HG03432 (cell line): ENCODE measurements at regions not wholly inside any gene's neighbourhood (a gene's known extent, or its start where the extent isn't known, plus 50 kb on each side); places are given as distances from the start of the nearest gene placed in this dataset.

ENCODE experiments used
- ATAC-seq: cut with Tn5 transposase; IDR thresholded peaks from one replicate; pipeline ENCODE4 v1.9.1; 2021; ENCODE audit warnings: mild to moderate bottlenecking, moderate library complexity; ENCODE audit not compliant: unreplicated experiment

DNA sequence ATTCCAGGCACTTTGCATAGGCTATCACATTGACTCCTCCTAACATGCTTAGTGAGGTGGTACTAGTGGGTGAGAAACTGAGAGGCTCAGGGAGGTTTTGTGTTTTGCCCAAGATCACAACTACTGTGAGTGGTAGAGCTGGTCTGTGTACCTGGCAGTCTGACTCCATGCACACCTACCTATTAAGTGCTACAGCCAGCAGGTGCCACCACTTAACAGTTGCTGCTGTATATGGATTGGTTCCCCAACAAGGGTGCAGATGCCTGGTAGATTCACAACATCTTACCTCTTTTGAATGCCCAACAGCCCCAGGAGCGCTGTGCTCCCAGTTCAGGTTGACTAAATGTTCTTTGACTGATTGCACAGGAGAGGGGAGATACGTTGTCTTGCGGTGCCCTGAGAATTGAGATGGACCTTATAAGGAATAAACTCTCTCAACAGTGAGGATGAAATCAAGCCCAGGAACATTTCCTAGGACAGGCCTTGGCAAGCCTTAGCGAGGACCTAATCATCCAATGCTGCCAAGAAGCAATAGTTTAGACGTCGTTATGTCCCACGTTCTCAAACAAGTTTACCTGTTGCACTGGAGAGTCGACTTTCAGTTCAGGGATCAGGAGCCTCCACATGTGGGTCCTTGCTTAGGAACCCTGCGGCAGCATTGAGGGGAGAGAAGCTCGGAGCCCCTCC, 78.9 kb upstream of the F3 start:
- ATAC-seq: no peak

DNA sequence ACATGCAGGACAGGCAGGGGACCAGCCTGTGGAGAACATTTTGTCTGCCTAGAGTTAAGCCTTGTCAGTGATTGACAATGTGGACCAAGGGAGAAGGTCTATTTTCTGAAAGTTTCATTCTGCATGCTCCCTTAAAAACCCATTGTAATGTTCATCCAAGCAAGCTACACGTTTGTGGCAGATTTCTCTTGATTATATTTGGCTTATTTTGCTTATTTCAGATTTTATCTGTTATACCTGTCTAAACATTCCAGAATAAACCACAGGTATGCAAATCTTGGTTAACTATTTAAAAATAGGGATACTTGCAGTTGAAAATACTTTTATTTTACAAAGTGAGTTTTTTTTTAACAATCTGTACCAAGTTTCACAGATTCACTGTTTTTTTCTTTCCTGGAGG, 78.2 kb upstream of the F3 start:
- no peak for ATAC-seq

GRCh38 chr1:94617957-94618739, 76.6 kb upstream of the F3 start:
- ATAC-seq: no peak

DNA sequence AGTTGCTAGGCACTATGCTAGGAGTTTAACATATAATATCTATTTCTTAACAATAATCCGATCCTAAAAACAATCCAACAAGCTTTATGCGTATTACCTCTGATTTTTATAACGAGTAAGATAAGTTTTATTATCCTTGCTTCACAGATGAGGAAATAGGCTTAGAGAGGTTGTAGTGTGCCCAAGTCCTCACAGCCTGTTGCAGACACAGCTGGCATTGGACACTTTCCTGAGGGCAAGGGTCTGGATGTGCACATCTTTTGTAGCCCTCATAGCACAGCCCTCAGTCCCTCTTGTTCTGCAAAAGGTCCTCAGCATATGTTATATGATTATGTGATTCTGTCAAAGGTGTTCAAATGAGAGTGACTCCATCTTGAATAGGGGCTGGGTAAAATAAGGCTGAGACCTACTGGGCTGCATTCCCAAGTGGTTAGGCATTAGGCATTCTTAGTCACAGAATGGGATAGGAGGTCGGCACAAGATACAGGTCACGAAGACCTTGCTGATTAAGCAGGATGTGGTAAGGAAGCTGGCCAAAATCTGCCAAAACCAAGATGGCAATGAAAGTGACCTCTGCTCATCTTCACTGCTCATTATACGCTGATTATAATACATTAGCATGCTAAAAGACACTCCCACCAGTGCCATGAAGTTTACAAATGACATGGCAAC, 75.7 kb upstream of the F3 start:
- no peak for ATAC-seq

DNA sequence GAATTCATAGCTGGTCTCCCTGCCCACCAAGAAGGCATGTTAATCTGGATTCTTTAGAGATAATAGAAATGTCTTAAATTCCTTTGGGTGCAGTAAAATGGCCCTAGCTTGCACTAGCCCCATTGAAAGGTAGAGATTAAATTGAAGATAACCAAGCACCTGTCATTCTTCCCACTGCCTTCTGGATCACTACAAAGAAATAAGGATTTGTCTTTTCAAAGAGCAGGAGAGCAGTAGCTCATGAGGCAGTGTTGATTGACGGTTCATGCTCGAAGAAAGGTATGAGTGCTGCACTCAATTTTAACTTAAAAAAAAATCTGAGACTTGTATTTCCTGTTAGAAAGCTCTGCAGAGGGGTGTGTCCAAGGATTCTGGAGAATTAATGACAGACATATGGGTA, 74.9 kb upstream of the F3 start:
- no peak for ATAC-seq

GRCh38 chr1:94614996-94615395, 73.4 kb upstream of the F3 start:
- no peak for ATAC-seq

GRCh38 chr1:94614168-94614815, 72.7 kb upstream of the F3 start:
- ATAC-seq: no peak

GRCh38 chr1:94612525-94613204, 71.1 kb upstream of the F3 start:
- no peak for ATAC-seq

DNA sequence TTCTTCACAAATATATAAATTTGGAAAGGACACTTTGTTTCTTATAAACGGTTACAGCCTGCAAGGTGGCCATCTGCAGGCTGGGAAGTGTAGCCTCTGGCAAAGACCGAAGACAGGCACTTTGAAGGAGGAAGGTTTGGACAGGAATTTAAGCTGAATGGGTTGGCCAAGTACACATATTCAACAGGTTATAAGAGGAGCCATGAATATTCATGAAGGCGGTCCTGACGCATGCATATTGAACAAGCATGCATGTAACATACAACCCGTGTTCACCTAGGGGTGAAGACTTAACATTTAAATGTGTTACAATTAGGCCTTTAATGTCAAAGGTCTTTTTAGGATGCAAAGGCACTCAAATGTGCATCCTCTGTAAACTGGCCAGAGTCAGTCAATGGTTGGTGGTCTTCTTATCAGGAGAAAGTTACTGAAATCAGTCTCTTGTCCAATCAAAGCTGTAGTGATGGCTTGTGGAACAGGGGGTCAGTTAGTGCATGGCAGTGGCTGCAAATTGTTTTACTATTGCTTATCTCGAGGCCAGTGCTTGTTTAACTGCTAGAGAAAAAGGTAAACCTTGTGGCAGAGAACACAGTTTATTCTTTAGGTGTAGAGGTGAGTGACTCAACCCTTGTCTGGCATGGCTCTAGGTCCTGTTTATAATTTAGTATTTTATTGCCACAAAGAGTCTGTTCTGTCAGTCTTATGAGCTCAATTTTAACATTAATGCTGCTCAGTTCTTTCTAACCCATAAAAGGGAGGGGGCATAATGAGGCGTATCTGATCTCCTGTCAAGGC, 70.3 kb upstream of the F3 start:
- no peak for ATAC-seq

DNA sequence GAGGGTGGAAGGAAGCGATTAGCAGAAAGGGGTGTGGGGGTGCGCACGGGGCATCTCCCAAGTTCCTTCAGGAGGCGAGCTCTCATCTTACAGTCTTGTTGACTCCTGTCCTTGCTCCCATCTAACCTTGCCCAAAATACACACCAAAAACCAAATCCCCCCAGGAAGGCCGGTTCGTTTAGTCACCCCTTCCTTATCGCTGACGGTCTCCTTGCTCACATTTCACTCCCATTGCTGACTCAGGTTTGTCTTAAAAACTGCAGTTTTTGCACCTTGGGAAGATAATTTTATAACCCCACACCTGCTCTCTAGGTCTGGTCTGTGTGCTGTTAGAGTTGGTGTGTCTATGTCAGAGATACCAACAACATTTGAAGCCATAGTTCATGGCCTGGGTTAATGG, 68.1 kb upstream of the F3 start:
- ATAC-seq: no peak

DNA sequence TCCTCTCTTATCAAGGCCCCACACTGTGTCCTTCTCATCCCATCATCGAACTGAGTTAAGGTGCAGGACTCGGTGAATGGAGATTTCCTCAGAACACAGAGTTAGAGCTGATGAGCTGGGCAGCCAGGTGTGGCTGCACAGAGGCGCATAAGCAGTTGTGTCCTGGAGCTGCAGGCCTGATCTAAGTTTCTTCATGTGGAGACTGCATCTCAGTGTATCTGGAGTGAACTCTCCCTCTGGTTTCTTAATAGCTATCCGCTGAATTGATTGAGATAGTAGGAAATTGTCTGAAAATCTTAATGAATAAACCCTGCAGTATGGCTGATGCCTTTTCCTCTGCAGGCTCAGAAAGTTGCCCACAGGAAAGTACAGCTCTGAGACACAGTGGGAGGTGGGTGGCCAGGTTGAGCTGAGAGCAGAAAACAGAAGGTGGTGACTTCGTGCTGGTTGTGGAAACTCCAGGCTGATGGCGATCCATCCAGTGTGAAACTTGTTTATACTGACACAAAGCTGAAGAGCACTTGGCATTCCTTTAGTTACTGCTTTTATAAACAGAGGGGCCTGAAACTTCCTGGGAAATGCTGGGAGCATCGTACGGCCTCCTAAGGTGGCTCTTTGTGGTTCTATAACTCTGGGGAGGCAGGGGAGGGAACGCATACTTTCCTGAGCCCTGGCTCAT, 67.4 kb upstream of the F3 start:
- ATAC-seq: no peak

GRCh38 chr1:94608142-94608851, 66.7 kb upstream of the F3 start:
- ATAC-seq: no peak

GRCh38 chr1:94607398-94607797, 65.8 kb upstream of the F3 start:
- ATAC-seq: no peak

DNA sequence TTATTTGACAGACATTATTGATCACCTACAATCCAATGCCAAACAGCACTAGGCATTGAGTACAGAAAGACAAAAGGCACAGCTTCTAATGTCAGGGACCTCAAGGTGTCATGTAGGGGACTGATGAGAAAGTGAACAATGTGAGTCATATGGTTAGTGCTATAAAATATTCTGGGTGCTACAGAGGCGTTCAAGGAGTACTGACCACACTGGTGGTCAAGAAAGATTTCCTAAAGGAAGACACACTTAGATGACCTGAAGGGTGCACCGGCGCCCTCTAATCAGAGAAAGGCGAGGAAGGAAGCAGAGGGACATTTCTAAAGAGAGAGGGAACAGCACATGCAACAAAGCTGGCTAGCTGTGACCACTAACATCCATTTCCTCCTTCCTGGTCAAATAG, 64.9 kb upstream of the F3 start:
- no peak for ATAC-seq

GRCh38 chr1:94603663-94604062, 62.1 kb upstream of the F3 start:
- ATAC-seq: no peak

DNA sequence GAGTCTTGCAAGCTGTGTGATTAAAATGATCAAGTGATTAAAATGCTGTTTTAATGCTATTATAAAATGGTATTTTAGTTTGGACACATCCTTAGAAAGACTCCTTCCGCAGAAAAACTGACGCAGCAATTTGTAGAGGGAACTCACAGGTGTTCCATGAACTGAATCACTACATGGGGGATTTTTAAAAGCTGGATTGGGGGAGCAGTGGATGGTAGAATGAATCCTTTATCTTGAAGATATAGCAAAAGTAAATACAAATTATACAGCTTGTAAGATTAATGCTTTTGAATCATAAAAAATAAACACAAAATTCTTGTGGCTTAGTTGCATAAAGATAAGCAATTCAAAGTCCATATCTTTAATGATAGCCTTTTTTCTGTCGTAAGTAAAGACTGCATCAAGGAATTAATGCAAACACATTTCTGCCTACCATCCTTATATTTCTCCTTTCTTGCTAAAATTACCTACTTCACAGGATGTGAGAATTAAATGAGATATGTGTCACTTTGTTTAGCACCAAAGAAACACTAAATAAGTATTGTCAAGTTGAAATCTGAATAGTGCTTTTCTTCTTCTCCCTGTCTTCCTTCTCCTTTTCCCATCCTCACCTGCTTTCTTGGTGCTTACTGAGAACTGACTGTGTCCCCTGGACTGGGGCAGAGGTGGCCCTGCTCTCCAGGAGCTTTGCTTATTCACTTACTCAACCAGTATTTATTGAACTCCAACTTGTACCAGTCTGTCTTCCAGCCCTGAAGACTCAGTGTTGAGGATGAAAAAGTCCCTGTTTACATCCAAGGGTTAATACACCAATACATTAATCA, 61.5 kb upstream of the F3 start:
- no peak for ATAC-seq

DNA sequence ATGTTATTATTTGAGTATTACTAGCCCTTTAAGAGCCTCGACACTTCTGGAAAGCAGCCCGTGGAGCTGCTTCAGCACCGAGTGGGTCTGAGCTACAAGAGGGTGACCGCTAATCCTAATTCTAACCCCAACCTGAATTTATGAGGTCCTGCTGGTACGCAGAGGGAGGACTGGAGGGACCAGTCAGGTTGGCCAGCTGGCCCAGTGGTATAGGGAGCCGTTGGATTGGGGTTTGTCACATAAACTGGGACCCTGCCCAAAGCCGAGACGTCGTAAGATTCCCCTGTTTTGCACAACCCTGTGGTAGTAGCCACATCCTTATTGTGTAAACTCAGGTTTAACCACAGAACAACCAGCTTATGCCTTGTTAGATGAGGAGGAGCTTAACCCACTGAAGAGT, 60.8 kb upstream of the F3 start:
- no peak for ATAC-seq

DNA sequence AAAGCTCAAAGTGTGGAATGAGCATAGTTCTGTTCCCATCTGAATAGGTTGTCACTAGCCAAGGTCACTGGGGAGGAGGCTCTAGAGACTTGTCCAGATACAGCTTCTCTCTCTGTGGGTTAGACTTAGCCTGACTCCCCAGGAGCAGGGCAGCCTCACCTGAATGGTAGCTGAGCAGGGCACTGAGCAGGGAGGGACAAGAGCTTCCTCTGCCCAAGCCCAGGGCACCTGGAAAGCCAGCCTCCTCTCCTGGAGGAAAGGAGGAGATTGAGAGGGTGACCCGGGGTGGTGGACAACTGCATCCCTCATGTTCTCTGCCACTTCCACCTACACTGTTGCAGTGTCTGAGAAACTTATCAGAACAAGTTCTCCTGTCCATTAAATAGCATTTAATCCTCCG, 59.0 kb upstream of the F3 start:
- ATAC-seq: no peak
